Esophagus muscularis mucosa (tissue), 4 donors: ENCODE measurements at regions not wholly inside any gene's neighbourhood (a gene's known extent, or its start where the extent isn't known, plus 50 kb on each side); places are given as distances from the start of the nearest gene placed in this dataset.

Source experiments
- CTCF ChIP-seq, 3 experiments: fragments of 200-600 bp in 2 of 3; fragments of 450-650 bp in 1 of 3; sonication (generic) in 2 of 3; IDR thresholded peaks; one replicate each; pipeline ENCODE4 v1.5.1; 2017 to 2019; ENCODE audit warnings: antibody characterized with exemption in 3 of 3, mild to moderate bottlenecking in 2 of 3, moderate library complexity in 1 of 3
- EP300 ChIP-seq: sonication (generic); formaldehyde crosslinking; IDR thresholded peaks from one replicate; pipeline ENCODE4 v1.6.1; 2017; ENCODE audit warnings: antibody characterized with exemption
- POLR2A ChIP-seq: fragments of 450-650 bp; IDR thresholded peaks from one replicate; pipeline ENCODE4 v1.6.1; 2017; ENCODE audit warnings: antibody characterized with exemption, moderate library complexity, mild to moderate bottlenecking, low read depth
- POLR2AphosphoS5 ChIP-seq, 2 donors: sonication (generic); formaldehyde crosslinking; IDR thresholded peaks; one replicate each; pipeline ENCODE4 v1.6.1; 2017; ENCODE audit warnings: antibody characterized with exemption in 2 of 2

GRCh38 chr16:86919578-86920305 is 341.4 kb downstream of the FOXL1 start:
- TF ChIP-seq POLR2A (no peak), CTCF (IDR thresholded peaks at IDR 0.05) (no peak), EP300 (no peak), POLR2AphosphoS5 (IDR thresholded peaks at IDR 0.05) (no peak)
